OCI-LY3 (cell line): ENCODE measurements at regions not wholly inside any gene's neighbourhood (a gene's known extent, or its start where the extent isn't known, plus 50 kb on each side); places are given as distances from the start of the nearest gene placed in this dataset.
A peak's percentile ranks its signal among the peaks of the same experiment; 100 is the strongest.

ENCODE experiments used
- H2AFZ ChIP-seq: fragments of 200-600, 300-600 bp; shearing (Covaris generic); 2 replicates; pipeline ENCODE4 v1.6.0; 2014; ENCODE audit warnings: antibody characterized with exemption, low read depth, low read length
- H3K27ac ChIP-seq: fragments of 200-600, 300-600 bp; sonication (generic); 2 replicates; pipeline ENCODE4 v1.5.1; 2014; ENCODE audit warnings: mild to moderate bottlenecking, low read length, moderate library complexity, mixed read lengths
- H3K27me3 ChIP-seq: fragments of 200-600, 300-600 bp; sonication (generic); 2 replicates; pipeline ENCODE4 v1.6.1; 2014; ENCODE audit warnings: low read depth, low read length, mixed read lengths
- H3K36me3 ChIP-seq: fragments of 200-600, 300-600 bp; sonication (generic); replicated peaks from 2 replicates; pipeline ENCODE3; 2014; ENCODE audit warnings: low read depth, low read length, mixed read lengths
- H3K4me1 ChIP-seq: fragments of 300-600, 200-600 bp; sonication (generic); 2 replicates; pipeline ENCODE4 v1.6.1; 2014; ENCODE audit warnings: low read length, mixed read lengths
- H3K4me2 ChIP-seq: fragments of 200-600, 300-600 bp; sonication (generic); 2 replicates; pipeline ENCODE4 v1.6.1; 2014; ENCODE audit warnings: low read length, mixed read lengths
- H3K4me3 ChIP-seq: fragments of 300-600, 200-600 bp; sonication (generic); 2 replicates; pipeline ENCODE4 v1.5.1; 2014; ENCODE audit warnings: antibody characterized with exemption, mild to moderate bottlenecking, low read length, moderate library complexity
- H3K79me2 ChIP-seq: fragments of 300-600, 200-600 bp; shearing (Covaris generic); 2 replicates; pipeline ENCODE4 v1.6.1; 2014; ENCODE audit warnings: mild to moderate bottlenecking, low read length, mixed read lengths
- H3K9ac ChIP-seq: fragments of 300-600, 200-600 bp; shearing (Covaris generic); 2 replicates; pipeline ENCODE4 v1.6.0; 2014; ENCODE audit warnings: mild to moderate bottlenecking, low read length, moderate library complexity
- H3K9me3 ChIP-seq: fragments of 200-600, 300-600 bp; shearing (Covaris generic); 2 replicates; pipeline ENCODE4 v1.6.1; 2014; ENCODE audit warnings: low read length, mixed read lengths; ENCODE audit not compliant: insufficient read depth
- H4K20me1 ChIP-seq: fragments of 200-600, 300-600 bp; sonication (generic); 2 replicates; pipeline ENCODE4 v1.6.1; 2016; ENCODE audit warnings: low read length, mixed read lengths; ENCODE audit not compliant: insufficient read depth
- EZH2phosphoT487 ChIP-seq: fragments of 200-600 bp; shearing (Covaris generic); IDR thresholded peaks from 2 replicates; pipeline ENCODE4 v1.6.1; 2018; ENCODE audit warnings: antibody characterized with exemption, mixed run types, low read depth
- TF ChIP-seq, protein P1 (sequence below): fragments of 200-600, 300-600 bp; sonication (generic); IDR thresholded peaks from 2 replicates; pipeline ENCODE4 v1.5.1; 2014; ENCODE audit warnings: antibody characterized with exemption, low read length, low read depth

DNA sequence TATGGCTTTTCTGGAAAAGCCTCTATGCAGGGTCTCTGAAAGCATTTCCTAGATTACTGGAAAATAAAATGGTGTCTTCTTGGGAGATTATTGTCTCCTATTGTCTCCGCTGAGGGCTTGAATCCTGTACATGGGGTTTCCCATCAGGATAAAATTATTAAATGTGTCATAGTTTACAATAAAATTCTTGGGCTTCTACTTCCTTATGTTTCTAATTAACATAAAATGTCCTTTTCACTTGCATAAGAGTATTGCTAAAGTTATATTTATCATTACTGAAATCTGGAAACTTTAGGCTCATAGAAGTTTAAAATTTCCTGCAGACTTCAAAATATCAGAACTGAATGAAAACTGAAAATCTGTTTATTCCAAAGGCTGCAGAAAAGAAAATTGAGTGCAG, 595.5 kb upstream of the AGTR1 start:
- no peak for TF ChIP-seq EZH2phosphoT487
- TF ChIP-seq, protein P1, sequence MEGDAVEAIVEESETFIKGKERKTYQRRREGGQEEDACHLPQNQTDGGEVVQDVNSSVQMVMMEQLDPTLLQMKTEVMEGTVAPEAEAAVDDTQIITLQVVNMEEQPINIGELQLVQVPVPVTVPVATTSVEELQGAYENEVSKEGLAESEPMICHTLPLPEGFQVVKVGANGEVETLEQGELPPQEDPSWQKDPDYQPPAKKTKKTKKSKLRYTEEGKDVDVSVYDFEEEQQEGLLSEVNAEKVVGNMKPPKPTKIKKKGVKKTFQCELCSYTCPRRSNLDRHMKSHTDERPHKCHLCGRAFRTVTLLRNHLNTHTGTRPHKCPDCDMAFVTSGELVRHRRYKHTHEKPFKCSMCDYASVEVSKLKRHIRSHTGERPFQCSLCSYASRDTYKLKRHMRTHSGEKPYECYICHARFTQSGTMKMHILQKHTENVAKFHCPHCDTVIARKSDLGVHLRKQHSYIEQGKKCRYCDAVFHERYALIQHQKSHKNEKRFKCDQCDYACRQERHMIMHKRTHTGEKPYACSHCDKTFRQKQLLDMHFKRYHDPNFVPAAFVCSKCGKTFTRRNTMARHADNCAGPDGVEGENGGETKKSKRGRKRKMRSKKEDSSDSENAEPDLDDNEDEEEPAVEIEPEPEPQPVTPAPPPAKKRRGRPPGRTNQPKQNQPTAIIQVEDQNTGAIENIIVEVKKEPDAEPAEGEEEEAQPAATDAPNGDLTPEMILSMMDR = no peak

DNA sequence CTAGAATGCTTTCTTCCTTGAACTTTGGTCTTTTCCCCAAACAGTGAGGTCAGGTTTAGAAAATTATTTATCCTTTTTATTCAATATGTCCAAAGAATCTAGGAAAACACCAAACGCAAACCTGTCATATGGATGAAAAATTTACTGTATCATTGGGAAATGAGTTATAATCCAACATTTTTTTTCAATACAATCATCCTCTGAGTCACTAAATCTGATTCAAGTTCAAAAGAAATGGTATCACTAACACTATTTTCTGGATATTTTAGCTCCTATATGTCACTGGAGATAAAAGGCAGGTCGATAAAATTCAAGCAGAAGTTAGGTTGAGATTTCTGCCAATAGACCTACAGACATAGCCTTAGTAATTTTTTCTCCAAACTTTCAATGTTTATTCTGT, 591.6 kb upstream of the AGTR1 start:
- TF ChIP-seq, protein P1 = no peak
- no peak for TF ChIP-seq EZH2phosphoT487
- H3K36me3 ChIP-seq = no peaks in the 10 kb centered on the region
- H3K9ac ChIP-seq = no peak overlapping the region

More for the DNA sequence above, 595.5 kb upstream of the AGTR1 start:
- no peaks in the 10 kb centered on the region for H3K27me3 ChIP-seq
- H3K79me2 ChIP-seq = no peaks in the 10 kb centered on the region
- H3K36me3 ChIP-seq = no peaks in the 10 kb centered on the region
- H3K4me1 ChIP-seq = no peaks in the 10 kb centered on the region
- H3K27ac ChIP-seq = no peak overlapping the region
- H2AFZ ChIP-seq = no peak overlapping the region
- no peaks in the 10 kb centered on the region; the same call in 1 of the 2 replicates for H3K9me3 ChIP-seq
- H3K4me3 ChIP-seq = no peak overlapping the region
- no peaks in the 10 kb centered on the region for H4K20me1 ChIP-seq
- no peak overlapping the region for H3K4me2 ChIP-seq
- H3K9ac ChIP-seq = no peak overlapping the region

GRCh38 chr3:148126956-148127355, 570.7 kb upstream of the AGTR1 start:
- H3K79me2 ChIP-seq = no peaks in the 10 kb centered on the region
- no peak for TF ChIP-seq EZH2phosphoT487
- no peak overlapping the region for H3K9ac ChIP-seq
- no peaks in the 10 kb centered on the region for H4K20me1 ChIP-seq
- no peak overlapping the region for H3K4me3 ChIP-seq
- no peak overlapping the region for H3K4me2 ChIP-seq
- no peaks in the 10 kb centered on the region for H3K9me3 ChIP-seq
- H2AFZ ChIP-seq = no peak overlapping the region
- no peaks in the 10 kb centered on the region for H3K36me3 ChIP-seq
- H3K27ac ChIP-seq = no peak overlapping the region
- peaks cover 7% of the 10 kb centered on the region; the same call in 1 of the 2 replicates for H3K4me1 ChIP-seq
- H3K27me3 ChIP-seq = no peaks in the 10 kb centered on the region

More for the DNA sequence above, 591.6 kb upstream of the AGTR1 start:
- Histone ChIP-seq H4K20me1 (no peaks in the 10 kb centered on the region), H3K4me1 (no peaks in the 10 kb centered on the region), H3K4me2 (no peak overlapping the region), H3K27me3 (no peaks in the 10 kb centered on the region), H3K9me3 (no peaks in the 10 kb centered on the region; the same call in 1 of the 2 replicates), H3K79me2 (no peaks in the 10 kb centered on the region), H2AFZ (no peak overlapping the region), H3K27ac (no peak overlapping the region), H3K4me3 (no peak overlapping the region)

- Histone ChIP-seq H3K4me2 (no peak overlapping the region), H3K9ac (no peak overlapping the region), H3K4me3 (no peak overlapping the region), H4K20me1 (no peaks in the 10 kb centered on the region), H2AFZ (no peak overlapping the region), H3K27ac (no peak overlapping the region), H3K27me3 (no peaks in the 10 kb centered on the region), H3K9me3 (no peaks in the 10 kb centered on the region), H3K4me1 (peaks cover 7% of the 10 kb centered on the region; the same call in 1 of the 2 replicates), H3K36me3 (no peaks in the 10 kb centered on the region), H3K79me2 (no peaks in the 10 kb centered on the region)
- TF ChIP-seq, protein P1 = 0 out of 2 replicates have a peak, but pooled peaks have one; percentile 10
- TF ChIP-seq EZH2phosphoT487 = no peak
Observed at GRCh38 chr3:148128136-148128535, 569.6 kb upstream of the AGTR1 start.
